ENCODE measurements at regions not wholly inside any gene's neighbourhood (a gene's known extent, or its start where the extent isn't known, plus 50 kb on each side); places are given as distances from the start of the nearest gene placed in this dataset.

DNA sequence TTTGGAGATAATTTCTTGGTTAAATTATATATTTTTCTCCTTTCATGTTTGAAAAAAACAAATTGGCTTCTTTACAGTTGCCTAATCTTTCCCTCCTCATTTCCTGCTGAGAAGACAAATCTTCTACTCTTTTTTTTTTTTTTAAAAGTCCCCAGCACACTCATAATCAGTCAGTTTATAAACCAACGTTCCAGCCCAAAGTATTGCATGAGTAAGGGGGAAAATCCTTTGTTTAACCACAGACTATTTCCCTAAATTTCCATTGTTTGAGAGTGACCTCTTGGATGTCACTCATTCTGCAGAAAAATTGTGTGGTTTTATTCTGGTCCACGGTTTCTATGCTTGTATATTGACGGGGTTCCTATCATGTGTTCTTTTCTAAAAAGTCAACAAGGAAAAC, 55.1 kb upstream of the TLR4 start (continued):
- TF ChIP-seq, protein P1, sequence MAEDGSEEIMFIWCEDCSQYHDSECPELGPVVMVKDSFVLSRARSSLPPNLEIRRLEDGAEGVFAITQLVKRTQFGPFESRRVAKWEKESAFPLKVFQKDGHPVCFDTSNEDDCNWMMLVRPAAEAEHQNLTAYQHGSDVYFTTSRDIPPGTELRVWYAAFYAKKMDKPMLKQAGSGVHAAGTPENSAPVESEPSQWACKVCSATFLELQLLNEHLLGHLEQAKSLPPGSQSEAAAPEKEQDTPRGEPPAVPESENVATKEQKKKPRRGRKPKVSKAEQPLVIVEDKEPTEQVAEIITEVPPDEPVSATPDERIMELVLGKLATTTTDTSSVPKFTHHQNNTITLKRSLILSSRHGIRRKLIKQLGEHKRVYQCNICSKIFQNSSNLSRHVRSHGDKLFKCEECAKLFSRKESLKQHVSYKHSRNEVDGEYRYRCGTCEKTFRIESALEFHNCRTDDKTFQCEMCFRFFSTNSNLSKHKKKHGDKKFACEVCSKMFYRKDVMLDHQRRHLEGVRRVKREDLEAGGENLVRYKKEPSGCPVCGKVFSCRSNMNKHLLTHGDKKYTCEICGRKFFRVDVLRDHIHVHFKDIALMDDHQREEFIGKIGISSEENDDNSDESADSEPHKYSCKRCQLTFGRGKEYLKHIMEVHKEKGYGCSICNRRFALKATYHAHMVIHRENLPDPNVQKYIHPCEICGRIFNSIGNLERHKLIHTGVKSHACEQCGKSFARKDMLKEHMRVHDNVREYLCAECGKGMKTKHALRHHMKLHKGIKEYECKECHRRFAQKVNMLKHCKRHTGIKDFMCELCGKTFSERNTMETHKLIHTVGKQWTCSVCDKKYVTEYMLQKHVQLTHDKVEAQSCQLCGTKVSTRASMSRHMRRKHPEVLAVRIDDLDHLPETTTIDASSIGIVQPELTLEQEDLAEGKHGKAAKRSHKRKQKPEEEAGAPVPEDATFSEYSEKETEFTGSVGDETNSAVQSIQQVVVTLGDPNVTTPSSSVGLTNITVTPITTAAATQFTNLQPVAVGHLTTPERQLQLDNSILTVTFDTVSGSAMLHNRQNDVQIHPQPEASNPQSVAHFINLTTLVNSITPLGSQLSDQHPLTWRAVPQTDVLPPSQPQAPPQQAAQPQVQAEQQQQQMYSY (CRISPR knock-in tag; IDR thresholded peaks at IDR 0.05): no peak
- TF ChIP-seq, protein P2, sequence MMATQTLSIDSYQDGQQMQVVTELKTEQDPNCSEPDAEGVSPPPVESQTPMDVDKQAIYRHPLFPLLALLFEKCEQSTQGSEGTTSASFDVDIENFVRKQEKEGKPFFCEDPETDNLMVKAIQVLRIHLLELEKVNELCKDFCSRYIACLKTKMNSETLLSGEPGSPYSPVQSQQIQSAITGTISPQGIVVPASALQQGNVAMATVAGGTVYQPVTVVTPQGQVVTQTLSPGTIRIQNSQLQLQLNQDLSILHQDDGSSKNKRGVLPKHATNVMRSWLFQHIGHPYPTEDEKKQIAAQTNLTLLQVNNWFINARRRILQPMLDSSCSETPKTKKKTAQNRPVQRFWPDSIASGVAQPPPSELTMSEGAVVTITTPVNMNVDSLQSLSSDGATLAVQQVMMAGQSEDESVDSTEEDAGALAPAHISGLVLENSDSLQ (IDR thresholded peaks at IDR 0.05): no peak
- TF ChIP-seq CBX3 (IDR thresholded peaks at IDR 0.05; ENCODE audit: borderline replicate concordance, low read depth): no peak

- H4K20me1 ChIP-seq (ENCODE audit: control insufficient read depth, insufficient read depth): no peaks in the 10 kb centered on the region
- 24% methylated on average over 6 of the region's 6 CpGs for WGBS (ENCODE audit: insufficient coverage, insufficient replicate concordance, low lambda C conversion rate, missing lambda C conversion rate)
- H3K27ac ChIP-seq (ENCODE audit: control insufficient read depth, insufficient read depth): no peak overlapping the region
- TF ChIP-seq, protein P3, sequence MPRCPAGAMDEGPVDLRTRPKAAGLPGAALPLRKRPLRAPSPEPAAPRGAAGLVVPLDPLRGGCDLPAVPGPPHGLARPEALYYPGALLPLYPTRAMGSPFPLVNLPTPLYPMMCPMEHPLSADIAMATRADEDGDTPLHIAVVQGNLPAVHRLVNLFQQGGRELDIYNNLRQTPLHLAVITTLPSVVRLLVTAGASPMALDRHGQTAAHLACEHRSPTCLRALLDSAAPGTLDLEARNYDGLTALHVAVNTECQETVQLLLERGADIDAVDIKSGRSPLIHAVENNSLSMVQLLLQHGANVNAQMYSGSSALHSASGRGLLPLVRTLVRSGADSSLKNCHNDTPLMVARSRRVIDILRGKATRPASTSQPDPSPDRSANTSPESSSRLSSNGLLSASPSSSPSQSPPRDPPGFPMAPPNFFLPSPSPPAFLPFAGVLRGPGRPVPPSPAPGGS (IDR thresholded peaks at IDR 0.05; ENCODE audit: borderline replicate concordance, insufficient read depth, low read depth, low read length, poor library complexity, severe bottlenecking): peak; percentile 18
- TF ChIP-seq NR2C1 (IDR thresholded peaks at IDR 0.05): no peak
- TF ChIP-seq, protein P4, sequence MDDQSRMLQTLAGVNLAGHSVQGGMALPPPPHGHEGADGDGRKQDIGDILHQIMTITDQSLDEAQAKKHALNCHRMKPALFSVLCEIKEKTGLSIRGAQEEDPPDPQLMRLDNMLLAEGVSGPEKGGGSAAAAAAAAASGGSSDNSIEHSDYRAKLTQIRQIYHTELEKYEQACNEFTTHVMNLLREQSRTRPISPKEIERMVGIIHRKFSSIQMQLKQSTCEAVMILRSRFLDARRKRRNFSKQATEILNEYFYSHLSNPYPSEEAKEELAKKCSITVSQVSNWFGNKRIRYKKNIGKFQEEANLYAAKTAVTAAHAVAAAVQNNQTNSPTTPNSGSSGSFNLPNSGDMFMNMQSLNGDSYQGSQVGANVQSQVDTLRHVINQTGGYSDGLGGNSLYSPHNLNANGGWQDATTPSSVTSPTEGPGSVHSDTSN (IDR thresholded peaks at IDR 0.05; ENCODE audit: insufficient replicate concordance, low read depth, low read length): no peak
- POLR2A ChIA-PET: no interaction called here
- H3K36me3 ChIP-seq (ENCODE audit: control insufficient read depth in 2 of 2, insufficient read depth in 2 of 2, low read length in 1 of 2): no peaks in the 10 kb centered on the region
- H3K4me1 ChIP-seq (ENCODE audit: control insufficient read depth, insufficient read depth, low read length): peaks cover 5% of the 10 kb centered on the region; the same call in 1 of the 2 replicates
- peak overlapping the region; percentile 68; the same call in 1 of the 2 replicates for H3K4me2 ChIP-seq (ENCODE audit: control insufficient read depth, insufficient read depth)
- H3K27me3 ChIP-seq (replicated peaks in 1 of 2; ENCODE audit: control insufficient read depth in 2 of 2, insufficient read depth in 2 of 2, low read length in 1 of 2): no peaks in the 10 kb centered on the region
- SMC1A ChIA-PET (ENCODE audit: uncharacterized antibody, unreplicated experiment): no interaction called here
- intact Hi-C loops (cut with micrococcal nuclease; ENCODE audit: unreplicated experiment) (loop anchor here (1.0 to 10.0 kb wide), 7 partner anchors 57 to 1720 kb away; partner anchors contain the start of genes BRINP1 and TLR4), in situ Hi-C loops (cut with MboI) (no loop called here)
- CTCF ChIA-PET: interaction anchor here (0.7 to 1.4 kb wide), 10 partner anchors 14 to 1720 kb away, joined by 3 to 6 read pairs (median 3); no protein-coding TSS in a partner anchor
- ATAC-seq: peak; percentile 48
- FAIRE-seq: no peak
- H3K9ac ChIP-seq (ENCODE audit: control insufficient read depth, insufficient read depth, low read length): no peak overlapping the region
- no peaks in the 10 kb centered on the region for H3K9me3 ChIP-seq (replicated peaks; ENCODE audit: control insufficient read depth, insufficient read depth, low read length)
- H3K4me3 ChIP-seq: no peak overlapping the region
- no peaks in the 10 kb centered on the region for H3K79me2 ChIP-seq (ENCODE audit: control insufficient read depth, insufficient read depth, low read length)
- peak overlapping the region; percentile 12; the same call in 1 of the 2 replicates for H2AFZ ChIP-seq (ENCODE audit: control insufficient read depth, low read depth, low read length)
- DNase-seq (ENCODE audit: low read depth, low spot score): no peak
- RAD21 ChIA-PET (ENCODE audit: unreplicated experiment): no interaction called here
- BruUV-seq (replicated peaks): no TSS peak
These were observed 59.1 kb upstream of the TLR4 start for GRCh38 chr9:117644932-117645636.
